Dedifferentiated amniotic fluid mesenchymal stem cell (primary cell): ENCODE measurements at regions not wholly inside any gene's neighbourhood (a gene's known extent, or its start where the extent isn't known, plus 50 kb on each side); places are given as distances from the start of the nearest gene placed in this dataset.

Experiments used
- DNase-seq: peaks from one replicate; pipeline ENCODE4 v3.0.0-alpha.2; 2016; ENCODE audit errors: extremely low spot score

DNA sequence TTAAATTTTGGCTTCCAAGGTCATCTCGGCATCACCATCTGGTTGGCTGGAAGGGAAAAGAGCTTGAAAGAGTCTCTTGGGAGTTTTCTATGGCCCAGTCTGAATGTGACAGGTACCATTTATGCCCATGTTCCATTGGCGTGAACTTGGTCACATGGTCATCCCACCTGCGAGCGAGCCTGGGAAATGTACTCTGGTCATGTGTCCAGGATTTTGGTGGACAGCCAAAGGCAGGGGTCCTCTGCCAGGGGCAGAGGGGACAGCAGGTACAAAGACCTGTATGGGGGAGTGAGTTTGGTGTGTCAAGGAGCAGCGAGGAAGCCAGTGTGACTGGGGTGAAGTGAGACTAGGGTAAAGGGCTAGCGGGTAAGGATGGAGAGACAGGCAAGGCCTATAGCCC lies 112.6 kb downstream of the CDC5L start:
- DNase-seq: no peak

DNA sequence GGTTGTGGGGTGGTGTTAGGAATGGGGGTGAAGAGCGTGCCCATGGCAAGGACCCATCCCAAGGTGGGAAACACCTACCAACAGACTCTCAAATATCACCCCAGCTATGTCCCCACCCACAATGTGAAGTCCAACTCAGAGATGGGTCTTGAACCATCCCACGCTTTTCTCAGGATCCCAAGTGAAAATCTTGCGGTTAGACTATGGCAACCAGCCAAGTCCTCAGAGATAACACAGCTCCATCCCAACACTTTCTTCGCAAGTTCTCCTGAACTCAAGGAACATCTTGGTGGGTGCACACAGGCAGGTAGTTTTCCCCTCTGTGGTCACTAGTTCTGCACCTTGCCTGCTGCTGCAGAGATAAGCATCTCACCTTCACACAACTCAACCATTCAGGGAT lies 116.0 kb downstream of the CDC5L start:
- no peak for DNase-seq

DNA sequence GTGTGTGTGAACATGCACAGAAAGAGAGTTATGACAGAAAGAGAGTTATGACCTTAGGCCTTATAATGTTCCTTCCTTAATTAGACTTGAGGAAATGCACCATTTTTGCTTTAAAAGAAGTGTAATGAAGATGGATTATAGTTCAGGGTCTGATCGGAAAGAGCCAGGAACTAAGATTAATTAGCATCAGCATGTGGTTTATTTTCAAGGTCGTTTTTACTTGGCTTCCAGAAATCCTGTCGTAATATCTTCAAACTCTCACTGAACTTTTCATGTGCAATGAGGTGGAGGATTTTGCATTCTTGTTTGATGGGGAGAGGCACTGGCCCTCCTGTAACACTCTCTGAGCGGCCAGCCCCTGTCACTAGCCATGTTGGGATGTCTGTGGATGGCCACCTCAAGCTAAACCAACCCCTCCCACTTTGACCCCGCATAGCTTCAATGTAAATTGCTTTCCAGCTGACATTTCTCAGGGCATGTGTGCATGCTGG lies 116.8 kb downstream of the CDC5L start:
- DNase-seq: no peak

DNA sequence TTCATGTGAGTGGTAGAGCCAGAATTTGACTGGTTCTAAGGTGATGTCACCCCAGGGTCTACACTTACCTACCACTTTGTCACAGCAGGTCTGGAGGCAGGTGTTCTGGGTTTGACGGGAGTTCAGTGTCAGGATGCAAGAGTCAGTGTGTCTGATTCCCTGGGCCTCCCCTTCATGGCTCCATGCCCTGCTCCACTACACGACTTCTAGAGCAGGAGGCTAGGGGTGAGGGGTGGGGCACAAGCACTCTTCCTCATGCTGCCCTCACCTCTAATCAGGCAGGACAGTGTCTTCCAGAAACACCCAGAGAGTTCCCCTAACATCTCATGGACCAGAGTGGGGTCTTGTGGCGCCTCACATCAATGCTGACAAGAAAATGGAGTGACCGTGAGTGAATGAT lies 118.2 kb downstream of the CDC5L start:
- no peak for DNase-seq

DNA sequence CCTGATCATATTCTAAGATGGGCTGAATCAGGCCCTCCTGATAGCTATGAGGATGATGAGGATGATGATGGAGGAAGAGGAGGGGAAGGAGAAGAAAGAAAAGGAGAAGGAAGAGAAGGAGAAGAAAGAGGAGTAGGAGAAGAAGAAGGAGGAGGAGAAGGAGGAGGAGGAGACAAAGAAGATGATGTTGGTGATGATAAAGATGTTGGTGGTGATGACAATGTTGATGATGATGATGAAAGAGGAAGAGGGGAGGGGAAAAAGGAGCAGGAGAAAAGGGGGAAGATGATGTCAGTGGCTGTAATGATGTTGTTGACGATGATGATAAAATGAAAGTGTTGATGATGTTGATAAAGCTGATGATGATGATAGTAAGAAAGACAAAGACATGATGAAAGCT lies 119.5 kb downstream of the CDC5L start:
- no peak for DNase-seq

DNA sequence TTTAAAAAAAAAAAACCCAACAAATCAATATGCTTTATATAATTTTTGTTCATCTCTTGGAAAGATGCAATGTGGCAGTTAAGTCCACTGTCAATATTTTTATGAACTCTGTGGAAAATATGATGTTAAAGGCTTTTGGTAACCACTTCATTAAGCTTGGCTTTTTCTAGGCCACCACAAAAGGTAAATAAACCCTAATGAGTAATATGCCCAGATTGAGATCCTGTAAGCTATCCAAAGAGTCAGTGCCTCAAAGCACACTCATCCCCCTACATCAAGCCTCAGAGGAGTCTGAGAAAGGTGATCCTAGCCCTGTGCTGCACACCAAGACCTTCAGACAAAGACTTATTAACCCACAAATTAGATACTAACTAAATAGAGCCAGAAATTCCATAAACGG lies 121.1 kb downstream of the CDC5L start:
- no peak for DNase-seq

DNA sequence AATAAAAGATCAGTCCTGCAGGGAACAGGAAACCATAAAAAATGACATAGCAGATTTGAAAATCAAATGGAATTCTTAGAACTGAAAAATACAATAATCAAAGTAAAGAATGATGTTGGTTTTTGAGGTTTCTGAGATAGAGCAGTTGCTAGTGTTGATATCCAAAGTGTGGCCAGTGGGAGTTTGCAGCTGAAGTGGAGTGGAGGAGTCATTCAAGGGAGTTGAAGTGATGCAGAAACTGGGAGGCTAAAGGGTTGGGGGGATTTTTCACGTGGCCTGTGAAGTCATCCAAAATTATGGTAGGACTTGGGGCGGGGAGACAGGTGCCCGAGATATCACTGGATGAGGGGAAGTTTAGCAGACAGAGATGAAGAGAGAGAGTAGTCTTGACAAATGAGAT lies 123.6 kb downstream of the CDC5L start:
- DNase-seq: no peak

DNA sequence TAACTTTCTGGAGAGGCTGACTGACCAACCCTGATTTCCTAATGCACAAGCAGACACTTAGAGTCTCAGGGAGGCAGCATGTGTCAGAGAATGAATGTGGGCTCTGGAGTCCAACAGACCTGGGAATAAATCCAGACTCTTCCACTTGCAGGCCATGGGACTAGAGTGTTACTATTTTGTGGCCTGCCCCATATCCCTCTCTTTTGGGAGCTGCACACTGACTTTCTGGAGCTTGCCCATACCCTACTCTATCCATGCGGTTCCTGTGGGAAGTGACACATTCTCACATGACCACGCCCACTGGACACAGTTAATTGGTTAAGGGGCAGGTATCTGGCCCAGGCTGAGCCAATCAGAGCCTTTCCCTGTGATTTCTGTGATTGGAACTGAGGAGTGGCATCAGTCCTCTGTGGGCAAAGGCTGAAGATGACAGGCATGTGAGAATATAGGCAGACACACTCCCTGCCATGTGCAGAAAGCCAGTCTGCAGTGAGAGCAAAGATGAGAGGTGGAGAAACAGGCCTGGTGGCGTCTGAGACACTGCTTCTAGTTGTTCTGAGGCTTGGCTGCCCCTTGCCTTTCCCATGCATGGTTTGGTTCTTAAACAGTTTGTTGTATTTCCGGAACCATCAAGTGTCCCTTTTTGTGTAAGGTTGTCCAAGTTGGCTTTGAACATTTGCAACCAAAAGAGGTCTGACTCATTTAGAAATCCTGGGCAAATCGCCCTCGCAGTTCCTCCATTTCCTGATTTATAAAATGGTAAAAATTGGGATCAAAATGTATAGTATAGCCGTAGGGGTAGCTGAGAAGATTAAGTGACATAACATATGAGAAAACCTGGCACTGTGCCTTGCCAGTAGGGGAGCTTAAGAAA lies 125.6 kb downstream of the CDC5L start:
- DNase-seq: no peak

DNA sequence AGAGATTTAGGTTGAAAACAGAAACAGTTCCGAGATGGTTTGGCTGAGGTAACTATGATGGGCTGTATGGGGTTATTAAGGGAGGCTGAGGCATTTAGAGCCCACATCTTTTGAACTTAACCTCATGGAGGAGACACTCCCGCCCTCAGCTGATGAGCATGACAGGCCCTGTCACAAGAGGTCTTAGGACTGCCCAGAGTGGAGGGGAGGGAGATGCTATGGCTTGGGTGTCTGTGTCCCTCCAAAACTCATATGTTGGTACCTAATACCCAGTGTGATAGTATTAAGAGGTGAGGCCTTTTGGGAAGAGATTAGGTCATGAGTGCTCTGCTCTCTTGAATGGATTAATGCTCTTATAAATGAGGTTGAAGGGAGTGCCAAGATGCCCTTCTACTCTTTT lies 126.6 kb downstream of the CDC5L start:
- DNase-seq: no peak

DNA sequence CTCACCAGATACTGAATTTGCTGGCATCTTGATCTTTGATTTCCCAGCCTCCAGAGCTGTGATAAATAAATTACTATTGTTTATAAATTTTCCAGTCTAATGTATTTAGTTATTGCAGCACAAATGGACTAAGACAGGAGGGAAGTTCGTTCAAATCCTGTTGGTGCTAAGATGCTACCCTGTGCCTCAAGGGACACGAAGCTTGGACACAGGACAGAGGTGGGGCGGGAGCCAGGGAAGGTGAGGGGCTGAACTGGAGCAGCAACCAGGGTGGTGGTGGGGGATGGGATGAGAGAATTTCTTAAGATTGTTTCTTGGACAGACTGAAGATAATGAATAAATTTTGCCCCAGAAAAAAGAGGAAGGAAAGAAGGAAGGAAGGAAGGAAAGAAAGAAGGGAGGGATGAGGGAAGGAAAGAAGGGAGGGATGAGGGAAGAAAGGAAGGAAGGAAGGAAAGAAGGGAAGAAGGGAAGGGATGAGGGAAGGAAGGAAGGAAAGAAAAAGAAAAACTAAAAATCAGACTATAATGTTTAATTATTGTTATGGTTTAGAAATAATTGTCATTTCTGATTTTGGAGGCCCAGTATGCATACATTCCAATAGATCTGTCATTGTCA lies 127.2 kb downstream of the CDC5L start:
- no peak for DNase-seq

DNA sequence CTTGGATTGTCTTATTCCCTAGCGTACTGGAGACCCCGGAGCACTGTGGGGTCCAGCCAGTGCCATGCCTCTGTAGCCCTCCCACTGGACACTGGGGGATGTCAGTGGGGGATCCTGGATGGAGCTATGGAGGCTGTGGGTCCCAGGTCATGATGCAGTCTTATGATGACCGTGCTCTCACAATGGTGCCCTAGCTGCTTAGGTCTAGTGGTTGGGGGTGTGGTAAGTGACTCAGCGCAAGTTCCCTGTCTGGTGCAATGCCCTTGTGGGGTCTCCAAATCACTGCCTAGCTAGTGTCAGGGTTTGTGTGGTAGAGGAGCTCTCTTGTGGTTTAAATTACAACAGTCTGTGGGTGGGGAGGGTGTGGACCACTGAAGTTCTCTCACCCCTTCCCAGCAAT lies 135.4 kb downstream of the CDC5L start:
- DNase-seq: no peak

DNA sequence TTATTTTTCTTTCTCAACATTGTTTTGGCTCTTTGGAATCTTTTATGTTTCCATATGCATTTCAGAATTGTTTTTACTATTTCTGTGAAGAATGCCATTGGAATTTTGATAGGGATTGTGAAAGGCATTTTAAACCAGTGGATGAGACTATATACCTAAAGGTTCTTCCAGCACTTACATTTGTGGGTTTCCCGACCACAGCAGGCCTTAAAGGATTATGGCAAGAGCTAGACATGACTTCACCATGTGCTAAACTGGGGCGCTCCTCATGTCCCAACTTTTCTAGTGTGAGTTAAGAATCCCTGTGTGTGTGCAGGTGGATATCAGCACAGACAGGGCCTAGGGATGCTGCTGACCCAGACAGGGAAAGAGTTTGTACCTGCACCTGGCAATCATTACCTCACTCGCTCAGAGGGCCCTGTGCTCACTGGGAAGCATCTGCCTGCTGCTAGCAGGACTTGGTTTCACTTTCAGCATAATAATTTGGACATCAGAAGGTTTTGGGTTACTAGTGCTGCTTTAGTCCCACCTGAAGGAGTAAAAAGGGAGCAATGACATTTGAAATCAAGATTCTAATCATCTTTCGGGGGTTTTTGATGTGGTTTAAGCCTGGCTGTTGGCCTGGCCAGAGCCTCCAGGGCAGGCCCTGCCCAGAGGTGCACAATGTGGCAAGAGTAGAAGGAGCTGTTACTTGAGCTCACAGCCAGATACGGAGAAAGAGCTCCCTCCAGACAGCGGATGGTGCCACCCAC lies 137.1 kb downstream of the CDC5L start:
- no peak for DNase-seq

DNA sequence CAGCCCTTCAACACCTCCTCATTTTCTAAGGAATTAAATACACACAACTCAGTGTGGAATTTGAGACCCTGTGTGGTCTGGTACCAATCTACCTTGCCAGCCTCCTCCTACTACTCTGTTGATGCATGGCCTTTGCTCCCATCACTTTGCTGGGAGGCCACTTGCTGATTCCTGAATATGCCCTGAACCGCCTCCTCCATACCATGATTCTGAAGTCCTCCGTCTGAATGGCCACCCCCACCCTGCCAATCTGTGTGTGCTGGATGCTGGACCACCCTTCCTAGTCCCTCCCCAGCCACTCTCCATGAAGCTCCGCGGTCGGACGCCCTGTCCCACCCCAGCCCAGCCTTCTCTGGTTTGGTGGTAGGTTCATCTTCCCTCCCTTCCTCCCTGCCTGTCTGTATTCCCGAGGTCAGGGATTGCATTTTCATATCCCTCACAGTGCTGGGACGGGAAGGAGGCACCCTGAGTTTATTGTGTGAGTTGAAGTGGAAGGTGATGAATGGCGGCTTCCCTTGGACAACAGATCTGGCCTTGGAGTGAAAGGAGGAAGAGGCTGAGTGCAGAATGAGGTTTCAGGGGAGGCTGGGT lies 138.3 kb downstream of the CDC5L start:
- no peak for DNase-seq

DNA sequence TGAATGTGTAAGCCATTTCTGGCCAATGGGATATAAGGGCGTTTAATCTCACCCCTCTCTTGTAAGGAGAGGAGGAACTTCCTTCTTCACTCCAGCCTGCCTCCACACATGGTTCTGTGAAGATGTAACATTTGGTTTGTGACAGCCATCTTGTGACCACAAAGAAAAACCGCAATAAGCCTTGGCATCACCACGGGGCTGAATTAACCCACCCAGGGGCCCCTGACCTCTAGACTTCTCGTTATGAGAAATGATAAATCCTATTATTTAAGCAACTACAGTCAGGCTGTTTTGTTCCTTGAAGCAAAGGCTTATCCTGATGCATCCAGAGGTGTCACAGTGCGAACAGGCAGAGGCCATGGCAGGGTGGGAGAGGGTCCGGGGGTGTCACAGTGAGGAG lies 139.7 kb downstream of the CDC5L start:
- DNase-seq: no peak

DNA sequence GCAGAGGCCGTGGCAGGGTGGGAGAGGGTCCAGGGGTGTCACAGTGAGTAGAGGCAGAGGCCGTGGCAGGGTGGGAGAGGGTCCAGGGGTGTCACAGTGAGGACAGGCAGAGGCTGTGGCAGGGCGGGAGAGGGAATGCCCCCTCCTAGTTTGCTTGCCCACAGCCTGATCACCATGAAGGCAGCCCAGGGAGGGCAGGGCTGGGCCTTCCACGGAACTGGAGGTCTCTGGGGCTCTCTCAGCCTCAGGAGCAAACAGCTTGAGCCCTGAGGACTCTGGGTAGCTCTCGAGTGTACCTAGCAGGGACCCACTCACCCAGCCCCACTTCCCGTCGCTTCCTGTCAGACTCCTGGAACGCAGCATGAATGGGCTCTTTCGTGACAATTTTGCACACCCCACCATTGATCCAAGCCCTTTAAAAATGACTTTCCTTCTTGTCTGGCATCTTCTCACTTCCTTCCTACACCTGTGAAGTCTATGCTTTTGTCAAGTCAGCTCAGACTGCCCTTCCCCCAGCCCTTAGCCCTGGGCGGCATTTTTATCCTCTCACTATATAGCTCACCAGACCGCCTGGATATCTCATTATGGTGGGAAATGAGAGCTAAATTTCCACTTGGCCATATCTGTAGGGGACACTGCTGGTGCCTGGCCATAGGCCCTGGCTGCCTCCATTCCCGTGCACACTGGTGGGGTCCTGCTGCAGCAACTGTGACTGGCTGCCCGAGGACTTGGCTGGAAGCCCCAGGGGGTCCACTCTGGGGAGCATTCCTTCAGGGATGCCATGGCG lies 140.3 kb downstream of the CDC5L start:
- DNase-seq: no peak

DNA sequence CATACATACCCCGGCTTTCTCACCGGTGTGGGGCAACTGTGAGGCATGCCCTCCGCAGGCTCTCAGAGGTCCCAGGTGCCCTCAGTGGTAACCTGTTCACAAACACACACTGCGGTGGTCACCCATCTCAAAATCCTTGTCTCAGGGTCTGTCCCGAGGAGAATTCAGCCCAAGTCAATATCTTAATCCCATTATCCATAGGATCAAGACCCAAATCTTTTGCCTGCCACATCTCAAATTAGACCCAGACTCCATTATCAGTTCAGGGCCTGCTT lies 140.8 kb downstream of the CDC5L start:
- DNase-seq: no peak

DNA sequence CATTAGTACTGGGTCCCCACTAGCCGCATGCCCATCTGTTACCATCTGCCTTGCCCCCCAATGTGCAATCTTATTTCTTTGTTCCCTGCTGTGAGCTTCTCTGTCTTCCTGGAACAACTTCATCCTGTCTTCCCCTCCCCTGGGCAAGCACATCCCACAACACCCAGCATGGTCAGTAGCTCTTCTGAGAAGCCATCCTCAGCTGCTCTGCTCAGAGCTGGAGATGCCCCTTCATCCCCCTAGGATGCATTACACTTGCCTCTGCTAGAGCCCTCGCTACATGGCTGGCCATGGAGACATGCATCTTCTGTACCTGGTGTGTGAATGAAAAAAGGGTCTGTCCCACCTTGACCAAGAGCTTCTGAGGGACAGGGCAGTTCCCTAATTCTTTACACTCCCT lies 141.2 kb downstream of the CDC5L start:
- no peak for DNase-seq

DNA sequence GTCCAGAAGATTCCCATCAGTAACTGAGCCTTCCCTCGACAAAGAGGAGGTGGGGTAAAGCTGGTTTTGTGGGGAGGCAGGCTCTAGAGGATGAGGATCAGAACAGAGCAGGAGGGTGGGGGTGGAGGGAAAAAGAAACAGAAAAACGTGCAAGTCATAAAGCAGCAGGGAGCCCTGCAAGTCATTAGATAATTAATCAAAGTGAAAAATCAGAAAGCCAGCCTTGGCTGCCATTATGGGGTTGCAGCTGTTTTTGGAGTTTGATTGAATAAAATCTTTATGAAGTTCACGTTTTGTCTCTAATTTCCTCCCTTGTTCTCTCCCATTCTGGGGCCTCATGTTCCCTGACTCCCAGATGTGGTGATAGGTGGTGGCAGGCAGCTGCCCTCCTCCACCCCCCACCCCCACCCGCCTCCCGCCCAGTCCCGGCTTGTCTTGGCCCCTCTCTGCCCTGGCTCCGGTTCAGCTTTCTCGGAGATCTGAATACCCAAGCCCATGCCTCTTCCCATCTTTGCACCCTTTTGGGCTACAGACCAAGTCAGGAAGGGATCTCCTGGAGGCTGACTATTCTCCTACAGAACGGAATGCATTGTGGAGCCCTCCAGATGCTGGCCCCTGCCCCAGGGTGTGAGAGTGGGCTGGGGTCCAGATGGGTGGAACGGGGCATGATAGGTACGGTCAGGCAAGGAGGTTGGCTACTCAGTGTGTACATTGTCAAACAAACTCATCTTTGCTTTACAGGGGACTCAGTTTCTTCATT lies 141.8 kb downstream of the CDC5L start:
- no peak for DNase-seq

DNA sequence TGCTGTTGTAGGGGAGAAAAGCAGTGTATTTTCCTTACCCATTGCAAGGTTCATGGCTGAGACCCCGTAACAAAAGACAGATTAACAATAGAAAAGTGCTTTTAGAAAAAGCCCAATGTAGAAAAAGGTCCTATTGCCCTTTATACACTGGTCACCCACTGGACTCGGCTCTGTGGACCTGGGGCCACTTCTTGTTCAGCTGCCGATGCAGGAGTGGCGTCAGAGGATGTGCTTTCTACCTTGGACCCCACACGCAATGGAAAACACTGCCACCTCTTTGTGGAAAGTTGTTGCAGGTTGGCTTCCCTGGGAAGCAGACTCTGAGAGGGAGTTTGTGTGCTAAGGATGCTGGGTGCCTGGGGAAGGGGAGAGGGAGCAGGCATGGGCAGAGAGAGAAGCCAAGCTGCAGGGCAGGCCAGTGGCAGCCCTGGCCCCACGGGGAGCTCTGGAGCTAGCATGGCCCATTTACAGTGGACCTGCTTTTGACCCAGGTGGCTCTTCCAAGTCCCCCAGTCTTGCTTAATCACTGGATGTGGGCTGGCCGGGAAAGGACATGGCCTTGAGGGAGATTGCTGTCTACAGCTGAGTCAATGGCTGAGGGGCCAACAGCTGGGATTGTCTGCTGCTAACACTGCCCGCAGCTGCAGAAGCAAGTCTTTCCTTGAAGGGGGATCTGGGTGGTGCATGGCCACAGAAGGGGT lies 142.9 kb downstream of the CDC5L start:
- DNase-seq: no peak

DNA sequence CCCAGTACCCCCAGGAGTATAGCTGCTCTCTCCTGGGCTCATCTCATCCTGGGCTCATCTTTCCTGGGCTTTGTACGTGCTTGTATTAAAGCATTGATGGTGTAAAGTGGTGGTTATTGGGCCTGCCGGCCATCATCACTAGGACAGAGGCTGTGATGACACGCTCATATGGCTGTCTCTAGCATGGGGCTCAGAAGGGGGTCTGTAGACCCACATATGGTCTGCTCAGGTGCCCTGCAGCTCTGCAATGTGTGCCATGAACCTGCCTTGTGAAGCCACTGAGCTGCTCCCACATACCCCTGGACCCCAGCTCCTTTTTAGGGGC lies 143.4 kb downstream of the CDC5L start:
- no peak for DNase-seq
